Astrocyte (in vitro differentiated cells and primary cell): ENCODE measurements at regions not wholly inside any gene's neighbourhood (a gene's known extent, or its start where the extent isn't known, plus 50 kb on each side); places are given as distances from the start of the nearest gene placed in this dataset.

Experiments
- EZH2 ChIP-seq: IDR thresholded peaks from 2 replicates; pipeline ENCODE4 v1.6.1; 2012; ENCODE audit warnings: mild to moderate bottlenecking, low read length, inconsistent platforms; ENCODE audit not compliant: insufficient read depth
- TF ChIP-seq, protein P1 (sequence below): IDR thresholded peaks from 2 replicates; pipeline ENCODE4 v1.5.1; 2011; ENCODE audit warnings: low read depth, mild to moderate bottlenecking, inconsistent platforms, low read length, moderate library complexity; ENCODE audit not compliant: insufficient read depth

- TF ChIP-seq, protein P1, sequence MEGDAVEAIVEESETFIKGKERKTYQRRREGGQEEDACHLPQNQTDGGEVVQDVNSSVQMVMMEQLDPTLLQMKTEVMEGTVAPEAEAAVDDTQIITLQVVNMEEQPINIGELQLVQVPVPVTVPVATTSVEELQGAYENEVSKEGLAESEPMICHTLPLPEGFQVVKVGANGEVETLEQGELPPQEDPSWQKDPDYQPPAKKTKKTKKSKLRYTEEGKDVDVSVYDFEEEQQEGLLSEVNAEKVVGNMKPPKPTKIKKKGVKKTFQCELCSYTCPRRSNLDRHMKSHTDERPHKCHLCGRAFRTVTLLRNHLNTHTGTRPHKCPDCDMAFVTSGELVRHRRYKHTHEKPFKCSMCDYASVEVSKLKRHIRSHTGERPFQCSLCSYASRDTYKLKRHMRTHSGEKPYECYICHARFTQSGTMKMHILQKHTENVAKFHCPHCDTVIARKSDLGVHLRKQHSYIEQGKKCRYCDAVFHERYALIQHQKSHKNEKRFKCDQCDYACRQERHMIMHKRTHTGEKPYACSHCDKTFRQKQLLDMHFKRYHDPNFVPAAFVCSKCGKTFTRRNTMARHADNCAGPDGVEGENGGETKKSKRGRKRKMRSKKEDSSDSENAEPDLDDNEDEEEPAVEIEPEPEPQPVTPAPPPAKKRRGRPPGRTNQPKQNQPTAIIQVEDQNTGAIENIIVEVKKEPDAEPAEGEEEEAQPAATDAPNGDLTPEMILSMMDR: no peak
- TF ChIP-seq EZH2: no peak
These were observed 58.7 kb upstream of the POU3F1 start for GRCh38 chr1:38105267-38105666.
